ENCODE measurements at regions not wholly inside any gene's neighbourhood (a gene's known extent, or its start where the extent isn't known, plus 50 kb on each side); places are given as distances from the start of the nearest gene placed in this dataset.

DNA sequence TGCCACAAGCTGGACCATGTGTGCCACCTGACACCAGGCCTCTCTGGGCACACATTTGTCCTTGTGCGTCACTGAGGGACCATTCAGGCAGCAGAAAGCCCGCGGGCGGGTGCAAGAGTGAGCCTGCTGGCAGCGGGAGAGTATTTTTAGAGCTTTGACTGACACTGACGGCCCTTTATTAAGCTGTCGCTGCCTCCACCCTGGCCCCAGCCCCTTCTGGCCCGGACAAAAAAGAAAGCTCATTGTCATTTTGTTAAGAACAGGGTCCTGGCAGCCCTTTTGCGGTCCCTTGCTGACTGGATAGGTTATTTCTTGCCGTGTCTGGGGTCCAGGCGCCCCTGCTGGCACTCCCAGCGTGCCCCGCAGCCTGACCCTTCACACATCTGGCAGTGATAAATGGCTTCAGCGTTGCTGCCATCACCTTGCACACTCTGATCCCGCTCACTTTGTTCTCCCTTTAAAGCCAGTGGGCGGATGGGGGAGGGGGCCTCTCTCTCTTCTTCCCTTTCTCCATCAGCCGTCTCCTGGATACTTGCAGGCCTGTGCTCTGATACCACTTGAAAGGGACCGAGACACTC, 78.4 kb upstream of the NKD1 start:
- TF ChIP-seq SMAD1 (IDR thresholded peaks at IDR 0.05; ENCODE audit: low read depth, partially characterized antibody), result no peak
- TF ChIP-seq, protein P1, sequence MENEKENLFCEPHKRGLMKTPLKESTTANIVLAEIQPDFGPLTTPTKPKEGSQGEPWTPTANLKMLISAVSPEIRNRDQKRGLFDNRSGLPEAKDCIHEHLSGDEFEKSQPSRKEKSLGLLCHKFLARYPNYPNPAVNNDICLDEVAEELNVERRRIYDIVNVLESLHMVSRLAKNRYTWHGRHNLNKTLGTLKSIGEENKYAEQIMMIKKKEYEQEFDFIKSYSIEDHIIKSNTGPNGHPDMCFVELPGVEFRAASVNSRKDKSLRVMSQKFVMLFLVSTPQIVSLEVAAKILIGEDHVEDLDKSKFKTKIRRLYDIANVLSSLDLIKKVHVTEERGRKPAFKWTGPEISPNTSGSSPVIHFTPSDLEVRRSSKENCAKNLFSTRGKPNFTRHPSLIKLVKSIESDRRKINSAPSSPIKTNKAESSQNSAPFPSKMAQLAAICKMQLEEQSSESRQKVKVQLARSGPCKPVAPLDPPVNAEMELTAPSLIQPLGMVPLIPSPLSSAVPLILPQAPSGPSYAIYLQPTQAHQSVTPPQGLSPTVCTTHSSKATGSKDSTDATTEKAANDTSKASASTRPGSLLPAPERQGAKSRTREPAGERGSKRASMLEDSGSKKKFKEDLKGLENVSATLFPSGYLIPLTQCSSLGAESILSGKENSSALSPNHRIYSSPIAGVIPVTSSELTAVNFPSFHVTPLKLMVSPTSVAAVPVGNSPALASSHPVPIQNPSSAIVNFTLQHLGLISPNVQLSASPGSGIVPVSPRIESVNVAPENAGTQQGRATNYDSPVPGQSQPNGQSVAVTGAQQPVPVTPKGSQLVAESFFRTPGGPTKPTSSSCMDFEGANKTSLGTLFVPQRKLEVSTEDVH (IDR thresholded peaks at IDR 0.05; ENCODE audit: low read depth, partially characterized antibody), result no peak
- TF ChIP-seq, protein P2, sequence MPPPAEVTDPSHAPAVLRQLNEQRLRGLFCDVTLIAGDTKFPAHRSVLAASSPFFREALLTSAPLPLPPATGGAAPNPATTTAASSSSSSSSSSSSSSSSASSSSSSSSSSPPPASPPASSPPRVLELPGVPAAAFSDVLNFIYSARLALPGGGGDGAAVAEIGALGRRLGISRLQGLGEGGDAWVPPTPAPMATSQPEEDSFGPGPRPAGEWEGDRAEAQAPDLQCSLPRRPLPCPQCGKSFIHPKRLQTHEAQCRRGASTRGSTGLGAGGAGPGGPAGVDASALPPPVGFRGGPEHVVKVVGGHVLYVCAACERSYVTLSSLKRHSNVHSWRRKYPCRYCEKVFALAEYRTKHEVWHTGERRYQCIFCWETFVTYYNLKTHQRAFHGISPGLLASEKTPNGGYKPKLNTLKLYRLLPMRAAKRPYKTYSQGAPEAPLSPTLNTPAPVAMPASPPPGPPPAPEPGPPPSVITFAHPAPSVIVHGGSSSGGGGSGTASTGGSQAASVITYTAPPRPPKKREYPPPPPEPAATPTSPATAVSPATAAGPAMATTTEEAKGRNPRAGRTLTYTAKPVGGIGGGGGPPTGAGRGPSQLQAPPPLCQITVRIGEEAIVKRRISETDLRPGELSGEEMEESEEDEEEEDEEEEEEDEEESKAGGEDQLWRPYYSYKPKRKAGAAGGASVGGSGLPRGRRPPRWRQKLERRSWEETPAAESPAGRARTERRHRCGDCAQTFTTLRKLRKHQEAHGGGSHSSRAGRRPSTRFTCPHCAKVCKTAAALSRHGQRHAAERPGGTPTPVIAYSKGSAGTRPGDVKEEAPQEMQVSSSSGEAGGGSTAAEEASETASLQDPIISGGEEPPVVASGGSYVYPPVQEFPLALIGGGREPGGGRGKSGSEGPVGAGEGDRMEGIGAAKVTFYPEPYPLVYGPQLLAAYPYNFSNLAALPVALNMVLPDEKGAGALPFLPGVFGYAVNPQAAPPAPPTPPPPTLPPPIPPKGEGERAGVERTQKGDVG (CRISPR knock-in tag; IDR thresholded peaks at IDR 0.05), result no peak
- TF ChIP-seq CREB1 (IDR thresholded peaks at IDR 0.05; ENCODE audit: low read depth), result no peak
- TF ChIP-seq BRCA1 (IDR thresholded peaks at IDR 0.05; ENCODE audit: low read depth, low read length), result no peak
- no peak for TF ChIP-seq KLF5 (IDR thresholded peaks at IDR 0.05; ENCODE audit: partially characterized antibody)
- TF ChIP-seq RUNX3 (IDR thresholded peaks at IDR 0.05; ENCODE audit: low read length), result no peak
- no peak for TF ChIP-seq ZNF384 (IDR thresholded peaks at IDR 0.05; ENCODE audit: borderline replicate concordance, low read depth, low read length)
- TF ChIP-seq POU2F2 (IDR thresholded peaks at IDR 0.05; ENCODE audit: borderline replicate concordance, low read depth, low read length), result no peak
- no peak for TF ChIP-seq ZNF622 (IDR thresholded peaks at IDR 0.05)
- no peak for TF ChIP-seq RBBP5 (conservative IDR thresholded peaks at IDR 0.05)
- no peak for TF ChIP-seq BCLAF1 (IDR thresholded peaks at IDR 0.05)
- no peak for TF ChIP-seq ATF3 (IDR thresholded peaks at IDR 0.05; ENCODE audit: borderline replicate concordance, extremely low read depth, low read depth, low read length)
- no peak for TF ChIP-seq CBX3 (IDR thresholded peaks at IDR 0.05; ENCODE audit: borderline replicate concordance, low read depth)
- in situ Hi-C loops (cut with MboI), result no loop called here
- Histone ChIP-seq H2AFZ (ENCODE audit: control insufficient read depth, low read depth, low read length) (no peak overlapping the region), H3K4me1 (ENCODE audit: control insufficient read depth, insufficient read depth, low read length) (peaks cover 15% of the 10 kb centered on the region), H3K27me3 (replicated peaks in 1 of 2; ENCODE audit: control insufficient read depth in 2 of 2, insufficient read depth in 2 of 2, low read length in 1 of 2) (peaks cover 0 to 4% of the 10 kb centered on the region in 2 experiments; a peak in 2 of 4 replicates), H3K4me2 (ENCODE audit: control insufficient read depth, insufficient read depth) (no peak overlapping the region), H3K9ac (ENCODE audit: control insufficient read depth, insufficient read depth, low read length) (no peak overlapping the region), H4K20me1 (ENCODE audit: control insufficient read depth, insufficient read depth) (no peaks in the 10 kb centered on the region), H3K36me3 (ENCODE audit: control insufficient read depth in 2 of 2, insufficient read depth in 2 of 2, low read length in 1 of 2) (no peaks in the 10 kb centered on the region), H3K9me3 (replicated peaks; ENCODE audit: control insufficient read depth, insufficient read depth, low read length) (no peaks in the 10 kb centered on the region), H3K27ac (ENCODE audit: control insufficient read depth, insufficient read depth) (no peak overlapping the region), H3K4me3 (no peak overlapping the region), H3K79me2 (ENCODE audit: control insufficient read depth, insufficient read depth, low read length) (no peaks in the 10 kb centered on the region)
- WGBS (ENCODE audit: insufficient coverage, insufficient replicate concordance, low lambda C conversion rate, missing lambda C conversion rate), result 72% methylated on average over 18 of the region's 18 CpGs
- ChIA-PET RAD21 (ENCODE audit: unreplicated experiment) (no interaction called here), SMC1A (ENCODE audit: uncharacterized antibody, unreplicated experiment) (no interaction called here), POLR2A (no interaction called here), CTCF (no interaction called here)
- intact Hi-C loops (cut with micrococcal nuclease; ENCODE audit: unreplicated experiment), result no loop called here
- no peak for FAIRE-seq
- no peak for DNase-seq (ENCODE audit: low read depth, low spot score)
- ATAC-seq, result no peak
- no TSS peak for BruUV-seq (replicated peaks)
